Astrocyte (in vitro differentiated cells and primary cell): ENCODE measurements at regions not wholly inside any gene's neighbourhood (a gene's known extent, or its start where the extent isn't known, plus 50 kb on each side); places are given as distances from the start of the nearest gene placed in this dataset.

Experiments
- DNase-seq: peaks from one replicate; pipeline ENCODE4 v3.0.0-alpha.2; 2010; ENCODE audit warnings: low read depth
- FAIRE-seq: peaks from 2 replicates; lab custom pipeline; 2011; peaks lifted over from hg19 to GRCh38; lab: Jason Lieb, UNC
- H2AFZ ChIP-seq: 2 replicates; pipeline ENCODE4 v1.6.0; 2012; ENCODE audit warnings: low read depth, low read length, inconsistent platforms
- H3K27ac ChIP-seq: 2 replicates; pipeline ENCODE4 v1.5.1; 2011; ENCODE audit warnings: low read depth, low read length, inconsistent platforms
- H3K27me3 ChIP-seq: 2 replicates; pipeline ENCODE4 v1.6.0; 2011; ENCODE audit warnings: low read length, inconsistent platforms; ENCODE audit not compliant: insufficient read depth
- H3K36me3 ChIP-seq: 2 replicates; pipeline ENCODE4 v1.5.1; 2011; ENCODE audit warnings: low read length, inconsistent platforms; ENCODE audit not compliant: insufficient read depth
- H3K4me1 ChIP-seq: 2 replicates; pipeline ENCODE4 v1.5.1; 2011; ENCODE audit warnings: low read length, inconsistent platforms; ENCODE audit not compliant: insufficient read depth
- H3K4me2 ChIP-seq: 2 replicates; pipeline ENCODE4 v1.6.0; 2012; ENCODE audit warnings: low read length, inconsistent platforms
- H3K4me3 ChIP-seq: 2 replicates; pipeline ENCODE4 v1.5.1; 2011; ENCODE audit warnings: low read depth, mild to moderate bottlenecking, low read length, inconsistent platforms; ENCODE audit not compliant: insufficient read depth
- H3K79me2 ChIP-seq: 2 replicates; pipeline ENCODE4 v1.6.0; 2012; ENCODE audit warnings: mild to moderate bottlenecking, low read length, inconsistent platforms; ENCODE audit not compliant: insufficient read depth
- H3K9ac ChIP-seq: 2 replicates; pipeline ENCODE4 v1.6.0; 2012; ENCODE audit warnings: mild to moderate bottlenecking, low read length, inconsistent platforms
- H3K9me3 ChIP-seq: 2 replicates; pipeline ENCODE4 v1.5.1; 2012; ENCODE audit warnings: low read depth, mild to moderate bottlenecking, low read length, inconsistent platforms; ENCODE audit not compliant: insufficient read depth
- H4K20me1 ChIP-seq: 2 replicates; pipeline ENCODE4 v1.6.0; 2012; ENCODE audit warnings: low read length, inconsistent platforms; ENCODE audit not compliant: insufficient read depth
- H3K27ac Mint-ChIP-seq: one replicate; pipeline ENCODE4 v1.8.0; 2021; ENCODE audit warnings: mild to moderate bottlenecking, mixed read lengths; ENCODE audit not compliant: unreplicated experiment
- H3K27me3 Mint-ChIP-seq: one replicate; pipeline ENCODE4 v1.8.0; 2021; ENCODE audit warnings: low read depth, mixed read lengths; ENCODE audit not compliant: unreplicated experiment
- H3K36me3 Mint-ChIP-seq: one replicate; pipeline ENCODE4 v1.8.0; 2021; ENCODE audit warnings: low read depth, mixed read lengths; ENCODE audit not compliant: unreplicated experiment
- H3K4me1 Mint-ChIP-seq: one replicate; pipeline ENCODE4 v1.8.0; 2021; ENCODE audit warnings: low read depth, mixed read lengths; ENCODE audit not compliant: unreplicated experiment
- H3K4me3 Mint-ChIP-seq: one replicate; pipeline ENCODE4 v1.8.0; 2021; ENCODE audit warnings: mild to moderate bottlenecking, moderate library complexity, mixed read lengths; ENCODE audit not compliant: unreplicated experiment
- H3K9me3 Mint-ChIP-seq: one replicate; pipeline ENCODE4 v1.8.0; 2021; ENCODE audit warnings: mild to moderate bottlenecking, mixed read lengths; ENCODE audit not compliant: unreplicated experiment
- CTCF ChIP-seq: IDR thresholded peaks from 2 replicates; pipeline ENCODE4 v1.5.1; 2011; ENCODE audit warnings: low read depth, mild to moderate bottlenecking, inconsistent platforms, low read length, moderate library complexity; ENCODE audit not compliant: insufficient read depth
- EZH2 ChIP-seq: IDR thresholded peaks from 2 replicates; pipeline ENCODE4 v1.6.1; 2012; ENCODE audit warnings: mild to moderate bottlenecking, low read length, inconsistent platforms; ENCODE audit not compliant: insufficient read depth

- Histone ChIP-seq H3K36me3 (no peaks in the 10 kb centered on the region), H2AFZ (no peak overlapping the region), H3K27ac (no peak overlapping the region), H3K4me2 (no peak overlapping the region), H3K27me3 (no peaks in the 10 kb centered on the region), H3K79me2 (no peaks in the 10 kb centered on the region), H4K20me1 (no peaks in the 10 kb centered on the region), H3K4me3 (no peak overlapping the region), H3K4me1 (no peaks in the 10 kb centered on the region), H3K9me3 (no peaks in the 10 kb centered on the region), H3K9ac (no peak overlapping the region)
- Mint-ChIP-seq H3K36me3 (no peaks in the 10 kb centered on the region), H3K4me1 (no peaks in the 10 kb centered on the region), H3K4me3 (no peak overlapping the region), H3K27ac (no peak overlapping the region), H3K27me3 (peaks cover 5% of the 10 kb centered on the region), H3K9me3 (no peaks in the 10 kb centered on the region)
- no peak for TF ChIP-seq EZH2
- DNase-seq (no peak), FAIRE-seq (no peak)
Measured at GRCh38 chr15:97866959-97867358, 93.5 kb upstream of the ARRDC4 start.

GRCh38 chr15:97867870-97868269 lies 92.6 kb upstream of the ARRDC4 start:
- H3K4me3 Mint-ChIP-seq = no peak overlapping the region
- no peak overlapping the region for H3K4me3 ChIP-seq
- no peak overlapping the region for H3K27ac Mint-ChIP-seq
- H3K36me3 ChIP-seq = no peaks in the 10 kb centered on the region
- no peaks in the 10 kb centered on the region for H3K9me3 Mint-ChIP-seq
- no peaks in the 10 kb centered on the region for H3K4me1 Mint-ChIP-seq
- H4K20me1 ChIP-seq = no peaks in the 10 kb centered on the region
- H3K27me3 Mint-ChIP-seq = peaks cover 5% of the 10 kb centered on the region
- H3K4me2 ChIP-seq = no peak overlapping the region
- FAIRE-seq (no peak), DNase-seq (no peak)
- H2AFZ ChIP-seq = no peak overlapping the region
- H3K9me3 ChIP-seq = no peaks in the 10 kb centered on the region
- H3K27ac ChIP-seq = no peak overlapping the region
- TF ChIP-seq CTCF (no peak), EZH2 (no peak)
- no peaks in the 10 kb centered on the region for H3K36me3 Mint-ChIP-seq
- H3K27me3 ChIP-seq = no peaks in the 10 kb centered on the region
- H3K79me2 ChIP-seq = no peaks in the 10 kb centered on the region
- H3K9ac ChIP-seq = no peak overlapping the region
- no peaks in the 10 kb centered on the region for H3K4me1 ChIP-seq

- H3K9me3 ChIP-seq = no peaks in the 10 kb centered on the region
- no peaks in the 10 kb centered on the region for H3K79me2 ChIP-seq
- TF ChIP-seq CTCF (no peak), EZH2 (no peak)
- Mint-ChIP-seq H3K27me3 (peaks cover 5% of the 10 kb centered on the region), H3K4me3 (no peak overlapping the region), H3K4me1 (no peaks in the 10 kb centered on the region), H3K27ac (no peak overlapping the region), H3K36me3 (no peaks in the 10 kb centered on the region), H3K9me3 (no peaks in the 10 kb centered on the region)
- H4K20me1 ChIP-seq = no peaks in the 10 kb centered on the region
- no peaks in the 10 kb centered on the region for H3K27me3 ChIP-seq
- no peaks in the 10 kb centered on the region for H3K36me3 ChIP-seq
- FAIRE-seq = no peak
- no peak overlapping the region for H3K27ac ChIP-seq
- no peaks in the 10 kb centered on the region for H3K4me1 ChIP-seq
- H2AFZ ChIP-seq = no peak overlapping the region
- H3K4me2 ChIP-seq = no peak overlapping the region
- DNase-seq = no peak
- H3K4me3 ChIP-seq = no peak overlapping the region
- no peak overlapping the region for H3K9ac ChIP-seq
Measured at GRCh38 chr15:97868981-97869380, 91.5 kb upstream of the ARRDC4 start.
